Loucy (cell line): ENCODE measurements at regions not wholly inside any gene's neighbourhood (a gene's known extent, or its start where the extent isn't known, plus 50 kb on each side); places are given as distances from the start of the nearest gene placed in this dataset.

Source experiments
- EZH2phosphoT487 ChIP-seq: fragments of 200-600 bp; IDR thresholded peaks from 2 replicates; pipeline ENCODE4 v1.6.1; 2018; ENCODE audit warnings: antibody characterized with exemption, mild to moderate bottlenecking, moderate library complexity, borderline replicate concordance
- TF ChIP-seq, protein P1 (sequence below): fragments of 200-600 bp; sonication (generic); conservative IDR thresholded peaks from 2 replicates; pipeline ENCODE4 v1.5.1; 2014; ENCODE audit warnings: mild to moderate bottlenecking, antibody characterized with exemption, low read length

DNA sequence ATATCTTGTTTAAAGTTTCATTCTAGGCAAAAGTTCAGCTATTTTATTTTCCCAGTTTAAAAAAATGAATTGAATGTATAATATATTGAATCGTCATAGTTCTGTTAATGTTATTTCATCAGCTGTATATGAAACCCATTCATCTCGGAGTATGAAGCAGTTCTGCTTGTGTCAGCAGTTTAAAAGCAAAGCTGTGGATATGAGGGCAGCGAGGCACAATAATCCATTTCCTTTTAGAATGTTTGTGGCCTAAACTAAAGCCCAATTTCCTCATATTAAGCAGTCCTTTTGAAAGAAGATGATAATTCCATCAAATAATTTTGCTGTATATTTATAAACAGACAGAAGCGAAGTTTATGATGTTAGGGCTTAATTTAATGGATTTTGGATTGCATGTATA is 300.1 kb downstream of the SAMD5 start:
- TF ChIP-seq, protein P1, sequence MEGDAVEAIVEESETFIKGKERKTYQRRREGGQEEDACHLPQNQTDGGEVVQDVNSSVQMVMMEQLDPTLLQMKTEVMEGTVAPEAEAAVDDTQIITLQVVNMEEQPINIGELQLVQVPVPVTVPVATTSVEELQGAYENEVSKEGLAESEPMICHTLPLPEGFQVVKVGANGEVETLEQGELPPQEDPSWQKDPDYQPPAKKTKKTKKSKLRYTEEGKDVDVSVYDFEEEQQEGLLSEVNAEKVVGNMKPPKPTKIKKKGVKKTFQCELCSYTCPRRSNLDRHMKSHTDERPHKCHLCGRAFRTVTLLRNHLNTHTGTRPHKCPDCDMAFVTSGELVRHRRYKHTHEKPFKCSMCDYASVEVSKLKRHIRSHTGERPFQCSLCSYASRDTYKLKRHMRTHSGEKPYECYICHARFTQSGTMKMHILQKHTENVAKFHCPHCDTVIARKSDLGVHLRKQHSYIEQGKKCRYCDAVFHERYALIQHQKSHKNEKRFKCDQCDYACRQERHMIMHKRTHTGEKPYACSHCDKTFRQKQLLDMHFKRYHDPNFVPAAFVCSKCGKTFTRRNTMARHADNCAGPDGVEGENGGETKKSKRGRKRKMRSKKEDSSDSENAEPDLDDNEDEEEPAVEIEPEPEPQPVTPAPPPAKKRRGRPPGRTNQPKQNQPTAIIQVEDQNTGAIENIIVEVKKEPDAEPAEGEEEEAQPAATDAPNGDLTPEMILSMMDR: no peak
- no peak for TF ChIP-seq EZH2phosphoT487
